ENCODE measurements at regions not wholly inside any gene's neighbourhood (a gene's known extent, or its start where the extent isn't known, plus 50 kb on each side); places are given as distances from the start of the nearest gene placed in this dataset.
A peak's percentile ranks its signal among the peaks of the same experiment; 100 is the strongest.

GRCh38 chr1:67557696-67558448 lies 127.1 kb upstream of the GADD45A start:
- H3K4me3 Mint-ChIP-seq = no peak overlapping the region
- H3K27ac Mint-ChIP-seq = no peak overlapping the region
- peaks cover 0 to 7% (median under 1%) of the 10 kb centered on the region in 4 donors for H3K4me1 Mint-ChIP-seq
- no peaks in the 10 kb centered on the region for H3K36me3 Mint-ChIP-seq
- no peak for ATAC-seq
- peaks cover under 1 to 24% (median 11%) of the 10 kb centered on the region in 5 donors for H3K27me3 Mint-ChIP-seq
- no peak for DNase-seq
- no peaks in the 10 kb centered on the region for H3K9me3 Mint-ChIP-seq
- POLR2A ChIA-PET = no interaction called here

GRCh38 chr1:67558449-67559193 lies 126.4 kb upstream of the GADD45A start:
- no peak for ATAC-seq
- no peak for DNase-seq
- H3K9me3 Mint-ChIP-seq = no peaks in the 10 kb centered on the region
- H3K36me3 Mint-ChIP-seq = no peaks in the 10 kb centered on the region
- no peak overlapping the region for H3K4me3 Mint-ChIP-seq
- H3K27ac Mint-ChIP-seq = no peak overlapping the region
- POLR2A ChIA-PET = no interaction called here
- H3K4me1 Mint-ChIP-seq = peaks cover 0 to 7% (median under 1%) of the 10 kb centered on the region in 4 donors
- H3K27me3 Mint-ChIP-seq = peaks cover 0 to 24% (median 9%) of the 10 kb centered on the region in 5 donors

DNA sequence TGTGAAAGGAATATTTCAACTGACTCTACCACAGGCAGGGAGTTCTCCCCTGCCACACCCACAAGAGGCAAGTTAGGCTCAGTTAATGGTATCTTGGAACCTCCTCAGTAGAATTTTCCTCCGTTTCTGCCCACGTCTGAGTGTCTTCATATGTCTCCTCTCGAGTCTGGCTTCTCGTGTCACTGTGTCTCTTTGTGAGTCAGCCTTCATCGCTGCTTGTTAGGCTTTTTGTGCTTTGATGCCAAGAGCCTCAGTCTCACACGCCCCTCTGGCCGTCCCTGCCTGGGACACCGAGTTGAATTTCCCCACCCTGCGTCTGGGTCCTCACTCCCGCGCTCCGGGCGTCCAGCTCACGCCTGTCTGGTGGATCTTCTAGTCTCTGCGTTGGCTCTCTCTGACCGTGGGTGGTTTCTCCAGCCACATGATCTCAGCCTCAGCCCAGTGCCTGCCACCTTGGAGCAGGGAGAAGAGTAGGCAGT lies 125.7 kb upstream of the GADD45A start:
- Mint-ChIP-seq H3K27ac (peak overlapping the region in 1 of 10 donors; percentile 45), H3K9me3 (no peaks in the 10 kb centered on the region), H3K4me3 (no peak overlapping the region), H3K36me3 (no peaks in the 10 kb centered on the region), H3K27me3 (peaks cover 0 to 24% (median 8%) of the 10 kb centered on the region in 5 donors), H3K4me1 (peaks cover 0 to 7% (median under 1%) of the 10 kb centered on the region in 4 donors)
- no peak for ATAC-seq
- DNase-seq = no peak
- POLR2A ChIA-PET = no interaction called here

DNA sequence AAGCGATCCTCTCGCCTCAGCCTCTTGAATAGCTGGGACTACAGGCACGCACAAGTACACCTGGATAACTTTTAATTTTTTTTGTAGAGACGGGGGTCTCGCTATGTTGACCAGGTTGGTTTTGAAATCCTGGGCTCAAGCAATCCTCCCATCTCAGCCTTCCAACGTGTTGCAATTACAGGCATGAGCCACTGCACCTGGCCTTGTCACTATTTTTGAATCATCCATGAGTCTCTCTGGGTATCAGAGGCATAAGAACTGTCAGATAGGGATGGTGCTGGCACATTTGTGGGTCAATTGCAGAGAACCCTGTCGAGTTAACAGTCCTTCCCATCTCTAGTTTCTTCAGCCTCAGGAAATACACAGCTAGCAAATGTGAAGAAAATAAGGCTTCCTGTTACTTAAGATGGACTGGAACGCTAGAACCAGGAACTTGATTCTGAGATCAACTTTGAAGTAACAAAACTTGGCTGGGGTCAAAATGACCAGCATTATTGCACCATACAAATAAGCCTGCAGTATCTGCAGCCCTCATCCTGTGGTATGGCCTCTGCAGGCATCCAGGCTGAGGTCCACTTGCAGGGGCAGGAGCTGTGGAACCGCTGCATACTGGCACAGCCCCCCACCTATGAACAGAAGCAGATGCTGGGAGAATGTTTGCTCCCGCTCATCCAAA lies 124.3 kb upstream of the GADD45A start:
- POLR2A ChIA-PET = no interaction called here
- Mint-ChIP-seq H3K27me3 (peaks cover 0 to 24% (median 8%) of the 10 kb centered on the region in 5 donors), H3K4me1 (peaks cover 0 to 7% (median under 1%) of the 10 kb centered on the region in 4 donors), H3K27ac (no peak overlapping the region), H3K36me3 (no peaks in the 10 kb centered on the region), H3K9me3 (no peaks in the 10 kb centered on the region), H3K4me3 (no peak overlapping the region)
- DNase-seq (no peak), ATAC-seq (no peak)

DNA sequence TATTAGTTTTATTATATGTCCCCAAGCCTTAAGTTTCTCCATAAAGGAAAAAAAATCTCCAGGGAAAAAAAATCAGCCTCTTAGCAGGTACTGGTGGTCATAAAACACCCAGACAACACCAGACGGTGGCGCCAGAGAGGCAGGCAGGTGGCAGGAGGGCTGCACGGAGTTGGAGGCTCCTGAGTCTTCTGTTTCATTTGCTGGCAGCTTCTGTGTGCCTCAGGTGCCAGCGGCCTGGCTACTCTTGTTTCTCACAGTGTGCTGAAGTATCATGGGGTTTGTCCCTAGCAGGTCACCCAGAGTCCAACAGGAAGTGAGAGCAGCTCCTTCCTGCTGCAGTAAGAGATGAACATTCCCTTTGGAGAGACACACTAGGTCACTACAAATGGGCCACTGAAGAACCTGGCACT lies 123.3 kb upstream of the GADD45A start:
- ATAC-seq (peak; percentile 84 to 86), DNase-seq (peak; percentile 52 to 89 (median 78))
- H3K27ac Mint-ChIP-seq = peak overlapping the region in 1 of 10 donors; percentile 5
- POLR2A ChIA-PET = no interaction called here
- peaks cover 0 to 7% (median under 1%) of the 10 kb centered on the region in 4 donors for H3K4me1 Mint-ChIP-seq
- H3K36me3 Mint-ChIP-seq = no peaks in the 10 kb centered on the region
- no peak overlapping the region for H3K4me3 Mint-ChIP-seq
- no peaks in the 10 kb centered on the region for H3K9me3 Mint-ChIP-seq
- peaks cover 0 to 24% (median 8%) of the 10 kb centered on the region in 5 donors for H3K27me3 Mint-ChIP-seq

GRCh38 chr1:67563684-67564083 lies 121.3 kb upstream of the GADD45A start:
- POLR2A ChIA-PET = no interaction called here
- H3K4me3 Mint-ChIP-seq = no peak overlapping the region

GRCh38 chr1:67564193-67564592 lies 120.8 kb upstream of the GADD45A start:
- H3K4me1 Mint-ChIP-seq = peaks cover 0 to 7% (median under 1%) of the 10 kb centered on the region in 4 donors
- peaks cover 0 to 5% (median 0%) of the 10 kb centered on the region in 5 donors for H3K27me3 Mint-ChIP-seq
- no peak overlapping the region for H3K4me3 Mint-ChIP-seq
- H3K36me3 Mint-ChIP-seq = no peaks in the 10 kb centered on the region
- POLR2A ChIA-PET = no interaction called here
- no peaks in the 10 kb centered on the region for H3K9me3 Mint-ChIP-seq
- H3K27ac Mint-ChIP-seq = no peak overlapping the region
- DNase-seq (no peak), ATAC-seq (no peak)

More at GRCh38 chr1:67563684-67564083, 121.3 kb upstream of the GADD45A start:
- H3K9me3 Mint-ChIP-seq = no peaks in the 10 kb centered on the region
- H3K4me1 Mint-ChIP-seq = peaks cover 0 to 7% (median under 1%) of the 10 kb centered on the region in 4 donors
- H3K27me3 Mint-ChIP-seq = peaks cover 0 to 11% (median 3%) of the 10 kb centered on the region in 5 donors
- no peak overlapping the region for H3K27ac Mint-ChIP-seq
- DNase-seq (no peak), ATAC-seq (no peak)
- H3K36me3 Mint-ChIP-seq = no peaks in the 10 kb centered on the region

DNA sequence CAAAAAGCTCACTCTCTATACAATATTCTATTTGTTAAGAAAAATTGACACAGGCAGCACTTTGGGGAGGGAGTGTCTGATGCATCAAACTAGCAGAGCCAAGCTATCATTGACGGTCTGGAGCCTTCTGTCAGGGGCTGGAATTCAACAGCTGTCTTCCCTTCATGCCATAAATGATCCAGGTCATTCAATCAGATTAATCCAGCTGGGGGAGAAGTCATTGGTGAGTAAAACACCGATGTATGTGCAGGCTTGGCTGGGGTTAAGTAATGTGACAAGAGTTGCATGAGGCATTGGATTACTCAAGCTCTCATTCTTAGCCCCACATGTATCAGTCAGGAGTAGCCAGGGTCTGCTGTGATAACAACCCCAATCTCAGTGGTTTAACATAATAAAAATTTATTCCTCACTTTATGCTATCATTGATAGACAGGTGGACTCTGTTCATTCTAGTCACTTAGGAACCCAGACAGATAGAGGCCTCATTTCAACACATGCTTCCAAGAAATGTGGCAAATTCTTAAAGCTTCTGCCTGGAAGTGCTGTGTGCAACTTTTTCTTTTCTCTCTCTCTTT lies 118.1 kb upstream of the GADD45A start:
- no peak for ATAC-seq
- no peaks in the 10 kb centered on the region for H3K9me3 Mint-ChIP-seq
- POLR2A ChIA-PET = no interaction called here
- DNase-seq = no peak
- H3K36me3 Mint-ChIP-seq = no peaks in the 10 kb centered on the region
- no peak overlapping the region for H3K4me3 Mint-ChIP-seq
- H3K27me3 Mint-ChIP-seq = peaks cover 0 to 2% (median 0%) of the 10 kb centered on the region in 5 donors
- no peak overlapping the region for H3K27ac Mint-ChIP-seq
- H3K4me1 Mint-ChIP-seq = peaks cover 0 to 1% (median 0%) of the 10 kb centered on the region in 4 donors

- no peak for DNase-seq
- Mint-ChIP-seq H3K36me3 (no peaks in the 10 kb centered on the region), H3K4me1 (peaks cover 0 to 1% (median 0%) of the 10 kb centered on the region in 4 donors), H3K9me3 (no peaks in the 10 kb centered on the region), H3K4me3 (no peak overlapping the region), H3K27me3 (peaks cover 0 to 2% (median 0%) of the 10 kb centered on the region in 5 donors), H3K27ac (peak overlapping the region in 1 of 10 donors; percentile 53)
- POLR2A ChIA-PET = no interaction called here
- ATAC-seq = no peak
These were observed 114.4 kb upstream of the GADD45A start for GRCh38 chr1:67570486-67571143.

- Mint-ChIP-seq H3K4me1 (peaks cover 0 to 1% (median 0%) of the 10 kb centered on the region in 4 donors), H3K4me3 (no peak overlapping the region), H3K27ac (peak overlapping the region in 1 of 10 donors; percentile 46), H3K27me3 (peaks cover 0 to 2% (median 0%) of the 10 kb centered on the region in 5 donors), H3K9me3 (no peaks in the 10 kb centered on the region), H3K36me3 (no peaks in the 10 kb centered on the region)
- no peak for ATAC-seq
- POLR2A ChIA-PET = no interaction called here
- no peak for DNase-seq
These were observed 113.6 kb upstream of the GADD45A start for GRCh38 chr1:67571406-67571805.

GRCh38 chr1:67571901-67572593 lies 113.0 kb upstream of the GADD45A start:
- Mint-ChIP-seq H3K36me3 (no peaks in the 10 kb centered on the region), H3K4me1 (peaks cover 0 to 1% (median 0%) of the 10 kb centered on the region in 4 donors), H3K27me3 (peaks cover 0 to 2% (median 0%) of the 10 kb centered on the region in 5 donors), H3K27ac (no peak overlapping the region), H3K4me3 (no peak overlapping the region), H3K9me3 (no peaks in the 10 kb centered on the region)
- DNase-seq (no peak), ATAC-seq (no peak)
- POLR2A ChIA-PET = interaction anchor here (0.6 kb wide), 1 partner anchor 92 kb away, joined by 3 read pairs; no protein-coding TSS in a partner anchor
